ENCODE measurements at regions not wholly inside any gene's neighbourhood (a gene's known extent, or its start where the extent isn't known, plus 50 kb on each side); places are given as distances from the start of the nearest gene placed in this dataset.

DNA sequence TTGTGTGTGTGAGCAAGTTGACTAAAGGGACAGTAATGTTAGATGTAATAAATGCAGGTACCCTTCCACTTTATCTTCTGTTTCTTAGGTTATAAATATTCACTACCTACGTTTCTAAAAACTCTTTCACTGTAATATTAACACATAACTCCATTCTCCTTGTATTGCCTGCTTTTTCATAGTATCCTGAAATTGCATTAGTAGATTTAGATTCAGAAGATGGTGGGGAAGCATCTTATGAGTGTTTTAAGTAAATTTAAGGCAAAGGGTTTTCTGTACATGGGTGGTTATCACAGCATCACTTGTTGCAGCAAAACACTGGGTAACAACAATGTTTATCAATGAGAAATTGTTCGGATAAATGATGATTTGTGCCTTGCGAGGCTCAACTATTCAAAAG lies 115.2 kb upstream of the VPREB1 start:
- Histone ChIP-seq H3K4me3 (no peak overlapping the region), H3K4me1 (no peaks in the 10 kb centered on the region), H3K27me3 (peaks cover 0 to 6% of the 10 kb centered on the region in 2 donors), H3K27ac (no peak overlapping the region), H3K9me3 (no peaks in the 10 kb centered on the region), H3K36me3 (no peaks in the 10 kb centered on the region)
- TF ChIP-seq CTCF (IDR thresholded peaks at IDR 0.05) = no peak
- intact Hi-C loops (cut with DNase I; ENCODE audit: low total_unique reads) = no loop called here
- no peak for DNase-seq

DNA sequence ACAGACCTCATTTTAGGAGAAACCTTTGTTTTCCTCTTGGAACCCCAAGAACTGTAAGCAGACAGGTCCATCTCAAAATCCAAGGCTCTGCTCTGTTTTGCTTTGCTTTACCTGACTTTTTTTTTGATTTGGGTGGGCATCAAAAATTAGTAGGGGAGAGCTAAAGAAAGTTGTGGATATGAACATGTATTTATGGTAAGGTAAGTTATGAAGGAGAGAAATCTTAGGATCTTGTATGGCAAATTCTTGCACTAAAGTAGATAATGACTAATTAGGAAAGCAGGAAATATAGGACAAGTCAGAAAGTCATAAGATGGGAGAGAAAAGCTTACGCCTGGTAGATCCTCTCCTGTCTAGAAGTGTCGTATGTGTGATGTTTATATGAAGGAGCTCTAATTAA lies 116.1 kb upstream of the VPREB1 start:
- no peak overlapping the region for H3K4me3 ChIP-seq
- intact Hi-C loops (cut with DNase I; ENCODE audit: low total_unique reads) = no loop called here
- no peaks in the 10 kb centered on the region for H3K36me3 ChIP-seq
- no peak for DNase-seq
- no peaks in the 10 kb centered on the region for H3K4me1 ChIP-seq
- no peak for TF ChIP-seq CTCF (IDR thresholded peaks at IDR 0.05)
- no peak overlapping the region for H3K27ac ChIP-seq
- no peaks in the 10 kb centered on the region for H3K9me3 ChIP-seq
- H3K27me3 ChIP-seq = peaks cover 0 to 12% of the 10 kb centered on the region in 2 donors

DNA sequence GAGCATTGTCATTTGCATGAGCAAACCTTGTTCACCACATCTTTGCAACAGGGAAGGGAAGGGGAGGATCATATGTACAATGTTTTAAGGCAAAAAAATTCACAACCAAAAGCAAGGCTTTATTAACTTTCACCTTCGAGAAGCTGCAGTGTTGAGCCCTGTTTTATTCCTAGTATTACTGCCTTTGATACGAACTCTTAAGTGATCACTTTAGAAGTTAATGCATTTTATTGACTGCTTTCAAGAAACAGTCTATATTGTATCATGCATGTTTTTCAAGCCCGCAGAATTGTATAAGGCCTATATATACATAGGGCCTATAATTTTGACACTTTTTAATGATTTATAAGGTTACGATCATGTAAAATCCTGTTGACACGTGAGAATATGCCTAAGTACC lies 117.5 kb upstream of the VPREB1 start:
- intact Hi-C loops (cut with DNase I; ENCODE audit: low total_unique reads) = no loop called here
- H3K27ac ChIP-seq = no peak overlapping the region
- no peak for DNase-seq
- no peak for TF ChIP-seq CTCF (IDR thresholded peaks at IDR 0.05)
- no peaks in the 10 kb centered on the region for H3K36me3 ChIP-seq
- H3K4me3 ChIP-seq = no peak overlapping the region
- H3K9me3 ChIP-seq = no peaks in the 10 kb centered on the region
- H3K27me3 ChIP-seq = peaks cover 0 to 12% of the 10 kb centered on the region in 2 donors
- no peaks in the 10 kb centered on the region for H3K4me1 ChIP-seq

- Histone ChIP-seq H3K9me3 (no peaks in the 10 kb centered on the region), H3K27me3 (peaks cover 0 to 12% of the 10 kb centered on the region in 2 donors), H3K4me3 (no peak overlapping the region), H3K27ac (no peak overlapping the region), H3K4me1 (no peaks in the 10 kb centered on the region), H3K36me3 (no peaks in the 10 kb centered on the region)
- no peak for DNase-seq
- intact Hi-C loops (cut with DNase I; ENCODE audit: low total_unique reads) = no loop called here
- no peak for TF ChIP-seq CTCF (IDR thresholded peaks at IDR 0.05)
Observed at GRCh38 chr22:22125579-22126468, 118.8 kb upstream of the VPREB1 start.

- no peak for DNase-seq
- H3K27ac ChIP-seq = no peak overlapping the region
- no peaks in the 10 kb centered on the region for H3K4me1 ChIP-seq
- intact Hi-C loops (cut with DNase I; ENCODE audit: low total_unique reads) = no loop called here
- no peak overlapping the region for H3K4me3 ChIP-seq
- H3K9me3 ChIP-seq = no peaks in the 10 kb centered on the region
- H3K27me3 ChIP-seq = peaks cover 0 to 12% of the 10 kb centered on the region in 2 donors
- H3K36me3 ChIP-seq = no peaks in the 10 kb centered on the region
- no peak for TF ChIP-seq CTCF (IDR thresholded peaks at IDR 0.05)
Observed at GRCh38 chr22:22125028-22125578, 119.5 kb upstream of the VPREB1 start.
